ENCODE measurements at regions not wholly inside any gene's neighbourhood (a gene's known extent, or its start where the extent isn't known, plus 50 kb on each side); places are given as distances from the start of the nearest gene placed in this dataset.

DNA sequence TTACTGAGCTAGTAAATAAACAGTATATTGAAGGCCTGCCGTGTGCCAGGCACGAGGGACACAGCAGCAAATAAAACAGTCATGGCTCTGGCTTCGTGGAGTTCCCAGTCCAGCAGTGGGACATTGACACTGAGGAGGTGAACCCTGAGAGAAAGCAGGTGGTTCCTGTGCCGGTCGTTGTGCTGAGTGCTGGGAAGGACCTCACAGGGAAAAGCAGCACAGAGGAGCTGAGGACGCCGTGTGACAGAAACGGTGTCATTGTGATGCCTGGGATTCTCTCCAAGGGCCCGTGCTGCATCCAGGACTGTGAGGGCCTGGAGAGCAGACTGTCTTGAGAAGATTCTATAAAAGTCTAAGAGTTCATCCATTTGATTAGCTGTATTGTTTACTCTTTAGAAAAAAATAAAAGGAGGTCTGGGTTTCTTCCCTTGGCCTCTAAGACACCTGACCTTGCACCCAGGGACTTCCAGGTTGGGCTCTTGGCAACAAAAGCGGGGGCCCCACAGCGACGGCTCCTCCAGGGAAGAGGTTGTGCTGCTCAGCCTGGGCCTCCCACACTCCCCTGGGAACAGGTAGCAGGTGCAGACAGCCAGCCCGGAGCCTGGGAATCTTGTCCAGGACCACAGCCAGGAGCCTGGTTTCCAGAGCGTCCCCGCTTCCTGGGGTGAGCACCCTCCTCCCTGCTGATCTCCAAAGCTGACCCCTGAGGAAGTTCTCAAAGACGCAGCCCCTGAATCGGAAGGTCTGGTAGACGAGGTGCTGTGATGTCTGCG, 251.2 kb upstream of the PMEPA1 start:
- no peak for DNase-seq

DNA sequence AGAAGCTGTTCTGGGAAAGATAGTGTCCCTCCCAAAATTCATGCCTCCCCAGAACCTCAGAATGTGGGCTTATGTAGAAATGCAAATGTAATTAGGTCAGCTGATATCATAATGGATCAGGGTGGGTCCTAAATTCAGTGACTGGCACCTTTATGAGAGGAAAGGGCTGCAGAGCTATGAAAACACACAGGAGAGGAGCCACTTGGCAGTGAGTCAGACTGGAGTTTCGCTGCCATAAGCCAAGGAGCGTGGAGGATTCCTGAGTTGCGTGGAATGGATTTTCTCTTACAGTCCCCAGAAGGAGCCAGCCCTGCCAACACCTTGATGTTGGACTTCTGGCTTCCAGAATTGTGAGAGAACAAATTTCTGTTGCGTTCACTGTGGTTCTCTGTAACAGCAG, 249.8 kb upstream of the PMEPA1 start:
- DNase-seq = no peak

DNA sequence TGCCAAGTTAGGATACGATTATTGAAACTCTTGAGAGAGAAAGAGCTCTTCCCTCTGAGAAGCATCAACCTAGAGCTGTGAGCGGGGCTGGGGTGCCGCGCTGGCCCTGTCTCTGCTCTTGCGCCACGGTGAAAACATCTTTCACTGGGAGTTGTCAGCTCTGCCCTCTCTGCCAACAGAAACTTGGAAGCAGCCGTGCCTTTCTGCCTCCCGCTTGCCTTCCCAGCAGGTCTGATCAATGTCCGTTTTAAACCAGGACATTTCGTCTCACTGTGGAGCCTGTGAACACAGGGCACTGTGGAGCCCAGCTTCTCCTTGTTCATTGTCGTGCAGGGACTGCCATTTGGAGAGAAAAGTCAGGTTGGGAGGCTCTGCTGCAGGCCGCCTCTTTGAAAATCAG, 249.2 kb upstream of the PMEPA1 start:
- no peak for DNase-seq

DNA sequence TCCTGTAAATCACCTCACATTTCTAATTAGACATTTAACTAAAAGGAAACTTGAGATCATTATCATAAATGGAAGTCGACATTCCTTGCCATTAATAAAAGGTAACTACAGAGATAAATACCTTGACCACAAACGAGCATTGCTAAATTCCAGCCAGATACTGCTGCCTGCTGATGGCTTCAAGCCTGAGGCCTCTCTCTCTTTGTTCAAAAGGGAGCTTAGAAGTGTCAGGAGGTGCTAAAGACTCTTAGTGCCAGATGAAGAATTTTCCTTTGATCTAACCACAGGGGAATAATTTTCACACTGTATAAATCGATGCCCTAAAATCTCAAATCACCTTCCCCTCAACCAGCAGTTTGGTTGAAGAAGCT, 248.2 kb upstream of the PMEPA1 start:
- DNase-seq = no peak

DNA sequence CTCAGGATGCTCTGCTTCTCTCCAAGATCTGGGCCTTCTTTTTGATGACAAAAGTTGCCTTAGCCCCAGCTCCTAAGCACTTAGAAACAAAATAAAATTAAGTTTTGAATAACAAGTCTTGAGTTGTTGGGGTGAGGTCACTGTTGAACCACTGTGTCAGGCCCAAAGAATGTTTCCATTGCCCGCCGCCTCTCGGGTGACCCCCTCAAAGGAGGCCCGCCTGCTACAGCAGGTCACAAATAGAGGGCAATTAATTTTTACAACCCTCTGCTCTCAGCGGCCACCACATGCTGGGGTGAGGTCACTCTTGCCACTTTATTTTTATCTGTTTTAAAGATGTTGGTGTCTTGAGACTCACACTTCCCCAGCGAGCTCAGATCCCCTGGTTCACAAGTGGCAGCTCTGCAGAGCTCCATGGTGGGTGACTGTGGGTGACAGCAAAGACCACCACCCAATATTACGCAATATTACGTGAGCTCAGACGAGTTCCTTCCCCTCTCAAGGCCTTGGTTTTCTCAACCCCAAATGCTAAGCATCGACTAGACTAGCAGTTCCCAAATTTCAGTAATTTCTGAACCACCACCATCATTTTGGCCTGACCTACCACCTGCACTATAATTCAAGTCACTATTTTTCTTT, 247.7 kb upstream of the PMEPA1 start:
- DNase-seq = no peak

DNA sequence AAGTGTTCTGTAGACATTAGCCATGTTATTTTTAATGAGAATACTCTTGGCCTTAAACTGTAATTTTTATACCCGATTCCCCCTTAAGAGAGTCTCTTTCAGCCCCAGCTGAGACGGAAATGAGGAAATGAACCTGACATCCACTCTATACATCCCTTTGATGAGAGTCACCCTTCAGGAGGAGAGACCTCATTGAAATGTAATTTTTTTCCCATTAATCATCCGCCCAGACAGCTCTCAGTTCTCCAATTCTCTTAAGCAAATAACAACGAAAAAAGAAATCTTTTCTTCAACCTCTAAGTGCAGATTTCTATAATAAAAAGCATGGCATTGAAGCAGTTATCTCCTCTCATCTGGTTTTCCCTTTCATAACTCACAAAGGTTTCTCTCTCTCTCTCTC, 243.8 kb upstream of the PMEPA1 start:
- DNase-seq = no peak

DNA sequence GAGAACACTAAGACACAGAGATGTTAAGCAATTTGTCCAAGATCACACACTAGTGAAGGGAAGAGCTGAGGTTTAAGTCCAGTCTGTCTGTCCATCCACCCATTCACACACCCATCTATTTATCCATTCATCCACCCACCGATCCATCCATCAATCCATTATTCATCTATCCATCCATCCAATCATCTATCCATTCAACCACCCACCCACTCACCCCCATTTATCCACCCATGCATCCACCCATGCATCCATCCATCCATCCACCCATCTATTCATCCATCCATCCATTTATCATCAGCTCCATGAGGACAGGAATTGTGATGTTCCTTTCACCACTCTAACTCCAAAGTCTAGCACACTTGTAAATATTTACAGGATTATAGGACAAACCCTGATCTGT, 242.3 kb upstream of the PMEPA1 start:
- DNase-seq = no peak

DNA sequence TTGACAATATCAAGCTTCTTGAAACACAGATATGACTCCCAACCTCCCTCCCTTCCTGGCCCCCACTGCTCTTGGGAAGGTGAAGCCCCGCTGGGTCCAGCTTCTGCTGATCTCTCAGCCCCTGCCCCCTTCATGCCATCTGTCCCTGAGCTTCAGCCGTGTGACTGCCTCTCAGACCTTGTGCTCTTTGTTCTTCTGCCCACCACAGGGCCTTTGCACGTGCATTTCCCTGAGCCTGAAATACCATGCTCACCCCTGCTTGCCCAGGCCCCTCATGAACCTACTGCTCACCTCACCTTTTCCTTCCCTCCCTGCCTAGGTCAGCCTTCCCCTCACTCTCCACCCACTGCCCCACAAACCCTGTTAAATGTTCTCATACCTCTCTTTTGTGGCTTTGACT, 241.7 kb upstream of the PMEPA1 start:
- DNase-seq = no peak

DNA sequence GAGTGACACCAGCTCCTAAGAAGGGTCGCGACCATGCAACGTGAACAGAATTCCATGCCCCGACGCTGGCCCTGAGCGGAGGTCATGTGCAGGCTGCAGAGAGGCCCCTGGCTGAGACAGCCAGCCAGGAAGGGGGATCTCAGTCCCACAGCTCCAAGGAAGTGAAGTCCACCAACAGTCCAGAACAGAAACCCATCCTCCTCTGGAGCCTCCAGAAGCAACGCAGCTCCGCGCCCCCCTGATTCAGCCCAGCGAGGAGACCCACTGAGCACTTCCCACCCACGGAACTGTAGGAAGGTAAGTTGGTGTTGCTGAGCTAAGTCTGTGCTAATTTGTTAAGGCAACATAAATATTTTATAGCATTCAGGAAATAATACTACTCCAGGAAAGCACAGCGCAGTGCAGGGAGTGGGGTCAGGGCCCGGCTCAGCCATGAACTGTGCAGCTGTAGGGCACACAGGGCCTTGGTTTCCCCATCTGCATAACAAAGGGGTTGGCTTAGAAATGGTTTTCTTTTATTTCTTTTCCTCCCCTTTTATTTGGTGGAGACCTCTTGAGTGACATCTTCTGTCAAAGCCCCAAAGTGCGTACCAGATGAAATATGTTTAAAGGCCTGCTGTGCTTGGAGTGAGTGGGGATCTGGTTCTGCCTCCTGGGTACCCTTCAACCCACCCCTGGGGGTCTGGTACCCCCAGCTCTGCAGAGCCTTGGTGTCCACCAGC, 241.1 kb upstream of the PMEPA1 start:
- no peak for DNase-seq

DNA sequence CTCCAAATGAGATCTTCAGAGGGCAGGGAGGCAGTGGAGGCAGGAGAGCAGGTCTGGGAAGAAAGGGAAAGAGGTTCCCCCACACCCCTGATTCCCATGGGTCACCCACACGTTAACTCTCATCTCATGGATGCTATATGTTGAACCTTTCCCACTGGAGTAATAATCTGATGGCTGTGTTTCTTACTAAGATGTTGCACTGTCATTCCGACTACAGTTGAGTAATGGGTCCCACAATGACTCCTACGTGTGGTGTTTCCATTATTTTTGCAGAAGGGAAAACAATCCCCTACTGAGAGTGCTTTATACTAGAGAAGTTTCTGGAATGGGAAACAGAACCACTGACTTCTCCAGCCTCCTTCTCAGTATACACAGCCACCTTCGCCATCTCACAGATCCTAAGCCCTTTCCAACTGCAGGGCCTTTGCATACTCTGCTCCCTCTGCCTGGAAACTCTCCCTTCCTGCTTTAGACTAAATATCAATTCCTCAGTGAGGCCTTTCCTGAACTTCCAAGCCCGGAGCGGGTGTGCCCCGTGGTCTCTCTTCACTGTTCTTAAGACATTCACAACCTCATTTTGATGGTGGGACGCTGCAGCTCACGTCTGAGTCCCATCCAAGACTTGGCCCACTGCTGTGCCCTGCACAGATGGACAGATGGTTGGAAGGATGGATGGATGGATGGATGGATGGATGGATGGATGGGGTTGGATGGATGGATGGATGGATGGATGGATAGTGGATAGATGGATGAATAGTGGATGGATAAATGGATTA, 238.6 kb upstream of the PMEPA1 start:
- no peak for DNase-seq

DNA sequence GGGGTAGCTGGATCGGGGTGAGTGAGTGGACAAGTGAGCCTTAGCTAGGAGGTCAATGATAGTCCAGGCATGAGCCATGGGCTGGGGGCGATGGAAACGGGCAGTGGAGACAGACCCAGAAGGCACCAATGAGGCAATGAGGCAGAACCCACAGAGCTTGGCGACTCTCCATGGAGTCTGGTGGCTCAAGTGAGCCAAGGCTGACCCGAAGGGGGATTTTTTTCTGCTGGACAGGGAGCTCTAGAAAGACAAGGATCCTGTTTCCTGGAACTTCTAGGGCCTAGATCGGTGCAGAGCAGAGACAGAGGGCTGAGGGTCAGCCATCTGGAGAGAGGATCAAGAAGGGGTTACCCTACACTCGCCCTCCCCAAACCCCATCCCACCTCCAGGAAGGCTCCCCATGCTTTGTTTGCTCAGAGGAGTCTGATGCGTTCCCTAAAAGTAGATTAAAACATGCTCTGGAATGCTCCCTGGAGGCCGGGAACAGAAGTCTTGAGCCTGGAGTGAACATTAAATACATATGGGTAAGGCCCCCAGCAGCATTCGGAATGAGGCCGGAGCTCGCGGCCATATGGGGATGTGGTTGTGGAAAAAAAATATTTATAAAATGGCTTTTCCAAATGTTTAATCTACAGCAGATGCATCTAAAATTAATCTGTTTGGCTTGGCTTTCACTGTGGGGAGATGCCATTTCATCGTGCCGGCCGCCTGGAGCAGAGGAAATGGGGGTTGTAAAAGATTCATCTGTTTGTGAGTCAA, 237.8 kb upstream of the PMEPA1 start:
- DNase-seq = no peak

DNA sequence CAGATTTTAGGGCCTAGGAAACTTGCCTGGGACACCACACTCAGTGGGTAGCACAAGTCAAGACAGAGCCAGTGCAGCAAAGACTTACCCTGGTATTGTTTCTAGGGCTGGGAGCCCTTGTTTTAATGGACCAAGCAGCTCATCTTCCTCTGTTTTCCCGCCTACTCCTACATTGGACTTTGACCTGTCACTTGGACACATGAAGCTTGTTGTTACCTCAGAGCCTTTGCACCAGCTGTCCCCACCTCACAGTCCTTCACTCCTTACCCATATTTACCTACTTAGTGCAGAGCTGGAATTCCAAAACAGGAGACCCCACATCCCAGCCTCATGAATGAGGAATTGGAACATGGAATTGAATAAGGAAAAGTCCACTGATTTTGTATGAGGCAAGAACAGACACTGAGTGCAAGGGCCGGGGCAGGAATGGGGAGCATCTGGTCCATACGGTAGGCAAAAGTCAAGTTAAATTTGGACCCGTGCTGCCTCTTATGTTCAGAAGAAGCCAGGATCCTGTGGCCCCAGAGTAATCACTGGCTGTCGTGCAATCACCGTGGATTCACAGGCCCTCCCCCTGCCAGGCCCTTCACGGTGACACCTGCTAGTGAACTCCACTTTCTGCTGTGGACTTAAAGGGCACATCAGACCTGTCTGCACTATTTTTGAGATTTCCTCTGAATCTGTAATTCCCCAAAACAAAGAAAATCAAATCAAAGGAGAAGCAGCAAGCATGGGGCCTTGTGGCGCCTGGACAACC, 236.9 kb upstream of the PMEPA1 start:
- DNase-seq = no peak

DNA sequence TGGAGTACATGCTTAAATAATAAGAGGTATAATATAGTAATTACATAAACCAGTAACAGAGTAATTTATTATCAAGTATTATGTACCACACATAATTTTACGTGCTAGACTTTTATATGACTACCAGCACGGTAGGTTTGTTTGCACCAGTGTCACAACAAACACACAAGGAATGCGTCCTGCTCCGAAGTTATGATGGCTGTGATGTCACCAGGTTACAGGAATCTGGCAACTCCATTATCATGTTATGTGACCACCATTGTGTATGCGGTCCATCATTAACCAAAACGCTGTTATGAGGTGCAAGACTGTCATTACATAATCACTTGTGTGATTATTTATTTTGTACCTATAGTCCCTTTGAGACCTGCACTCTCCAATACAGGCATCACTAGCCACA, 235.2 kb upstream of the PMEPA1 start:
- no peak for DNase-seq

DNA sequence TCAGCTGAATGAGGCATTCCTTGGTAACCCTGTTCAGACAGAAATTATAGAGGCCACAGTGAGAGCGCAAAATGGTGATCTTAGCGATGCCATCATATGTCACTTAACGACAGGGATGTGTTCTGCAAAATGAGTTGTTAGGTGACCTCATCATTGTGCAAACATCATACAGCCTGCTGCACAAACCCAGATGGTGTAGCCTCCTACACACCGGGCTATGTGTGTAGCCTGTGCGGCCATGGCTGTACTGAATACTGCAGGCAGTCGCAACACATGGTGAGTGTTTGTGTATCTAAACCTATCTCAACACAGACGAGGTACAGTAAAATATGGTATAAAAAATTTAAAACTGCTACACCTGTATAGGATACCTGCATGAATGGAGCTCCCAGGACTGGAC, 234.1 kb upstream of the PMEPA1 start:
- peak; percentile 45 for DNase-seq

DNA sequence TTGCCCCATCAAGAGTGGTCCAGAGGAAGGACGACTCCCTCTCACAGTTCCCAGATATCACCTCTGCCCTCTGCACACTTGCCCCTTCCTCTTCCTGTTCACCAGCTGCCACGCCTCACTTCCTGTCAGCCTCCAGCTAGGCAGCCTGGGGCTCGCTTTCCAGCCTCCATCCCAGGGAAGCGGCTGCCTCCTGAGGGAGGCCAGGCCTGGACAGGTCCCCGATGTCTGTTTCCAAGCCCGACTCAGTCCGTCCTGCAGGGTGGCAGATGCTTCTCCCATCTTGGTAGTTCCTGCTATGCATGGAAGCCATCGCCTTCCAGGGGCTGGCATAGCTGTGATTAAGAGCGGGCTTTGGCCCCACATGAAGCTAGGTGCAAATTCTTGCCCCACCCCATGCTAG, 233.5 kb upstream of the PMEPA1 start:
- DNase-seq = no peak

DNA sequence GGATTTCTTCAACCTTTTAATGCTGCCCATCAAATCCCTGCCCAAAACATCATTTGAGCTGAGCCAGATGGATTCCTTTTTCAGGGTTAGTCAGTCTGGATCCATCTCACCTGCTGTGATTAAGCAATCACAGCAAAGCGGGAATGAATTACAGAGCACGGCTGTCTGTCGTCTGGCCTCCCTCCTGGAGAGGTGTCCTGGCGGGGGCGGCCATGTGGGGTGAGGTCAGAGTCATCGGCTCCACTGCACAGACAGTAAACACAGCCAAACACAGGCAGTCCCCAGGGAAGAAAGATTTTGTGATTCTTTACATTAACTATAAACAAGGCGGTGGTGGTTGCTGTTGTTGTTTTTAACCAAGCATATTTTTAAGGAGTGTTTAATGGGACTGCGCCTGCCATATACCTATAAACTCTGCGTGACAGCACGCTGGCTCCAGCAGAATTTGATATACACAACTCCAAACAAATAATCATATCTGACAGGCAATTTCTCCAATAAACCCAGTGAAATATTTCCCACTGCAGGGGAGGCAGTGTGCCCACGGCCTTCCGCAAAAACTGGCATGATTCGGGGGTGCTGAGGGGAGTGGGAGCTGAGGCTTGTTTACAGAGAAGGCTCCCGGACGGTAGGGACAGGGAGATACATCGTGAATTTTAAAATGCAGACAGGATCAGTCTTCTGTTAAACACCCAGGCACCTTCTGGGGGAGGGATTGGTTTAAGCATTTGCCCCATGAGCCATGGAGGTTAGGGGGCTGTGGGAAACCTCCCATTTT, 232.0 kb upstream of the PMEPA1 start:
- DNase-seq = no peak

DNA sequence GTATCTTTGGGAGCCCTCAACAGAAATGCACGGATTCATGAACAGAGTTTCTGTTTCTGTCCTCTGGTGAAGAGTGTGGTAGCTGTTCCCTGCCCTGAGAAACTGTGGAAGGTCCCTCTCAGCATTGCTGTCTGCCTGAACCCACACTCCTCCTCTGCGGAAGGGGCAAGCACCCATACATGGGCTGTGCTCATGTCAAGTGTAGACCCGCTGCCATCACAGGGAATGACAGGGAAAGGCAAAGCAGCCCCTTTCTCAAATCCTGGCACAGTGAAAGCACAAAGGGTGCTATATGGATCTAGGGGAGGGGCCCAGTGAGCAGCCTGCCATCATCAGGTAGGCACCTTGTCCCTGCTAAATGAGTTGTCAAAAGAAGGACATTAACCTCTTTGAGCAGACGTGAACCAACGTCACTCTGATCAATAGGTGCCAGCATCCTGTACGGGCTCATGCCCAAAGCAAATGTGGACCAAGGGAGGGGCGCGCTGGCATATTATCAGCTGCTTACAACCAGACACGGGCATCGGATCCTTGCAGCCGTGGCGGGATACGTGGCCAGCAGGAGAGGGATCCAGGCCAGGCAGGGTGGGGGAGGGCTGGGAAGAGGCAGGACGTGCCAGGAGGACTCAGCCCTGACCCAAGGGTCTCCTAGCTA, 231.2 kb upstream of the PMEPA1 start:
- no peak for DNase-seq

DNA sequence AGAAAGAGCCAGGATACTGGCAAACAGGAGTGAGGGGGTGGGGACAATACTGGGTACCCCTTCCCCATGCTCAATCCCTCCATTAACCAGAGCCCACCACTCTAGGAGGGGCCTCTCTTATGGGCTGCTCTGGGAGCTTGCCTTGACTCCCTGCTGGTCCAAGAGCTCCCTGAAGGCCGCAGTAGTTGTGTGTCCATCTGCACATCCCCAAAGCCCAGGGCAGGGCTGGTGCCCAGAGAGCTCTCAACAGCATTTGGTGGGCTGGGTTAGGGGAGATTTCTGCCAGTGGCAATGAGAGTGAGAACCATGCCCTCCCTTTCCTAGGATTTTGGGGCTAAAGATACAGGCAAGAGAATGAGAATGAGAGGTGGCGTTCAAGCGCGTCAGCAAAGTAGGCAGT, 230.6 kb upstream of the PMEPA1 start:
- no peak for DNase-seq

DNA sequence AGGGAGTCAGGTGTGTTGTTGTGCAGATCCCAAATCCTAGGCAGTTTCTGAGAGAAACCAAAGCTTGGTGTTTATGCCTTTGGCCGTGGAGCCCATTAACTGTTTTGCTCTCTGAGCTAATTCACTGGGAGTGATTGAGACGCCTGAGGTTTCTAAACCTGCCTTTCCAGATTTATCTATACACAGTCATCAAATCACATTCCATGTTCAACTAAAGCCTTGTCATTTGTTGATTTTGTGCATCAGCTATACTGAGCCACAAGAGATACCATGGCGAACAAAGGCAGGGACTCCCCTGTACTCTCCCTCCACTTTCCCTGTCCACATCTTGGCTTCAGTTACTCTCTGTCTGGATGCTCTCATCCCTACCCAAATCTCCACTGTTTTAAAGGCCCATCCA, 229.7 kb upstream of the PMEPA1 start:
- DNase-seq = no peak

Measured in SHP77 treated with DMSO at 0.1 percent for 48 hours (cell line).